Esophagus muscularis mucosa (tissue), 3 donors: ENCODE measurements at regions not wholly inside any gene's neighbourhood (a gene's known extent, or its start where the extent isn't known, plus 50 kb on each side); places are given as distances from the start of the nearest gene placed in this dataset.

Experiments used
- CTCF ChIP-seq, 3 experiments: fragments of 200-600 bp in 2 of 3; fragments of 450-650 bp in 1 of 3; sonication (generic) in 2 of 3; IDR thresholded peaks; one replicate each; pipeline ENCODE4 v1.5.1; 2017 to 2019; ENCODE audit warnings: antibody characterized with exemption in 3 of 3, mild to moderate bottlenecking in 2 of 3, moderate library complexity in 1 of 3
- POLR2AphosphoS5 ChIP-seq, 2 donors: sonication (generic); formaldehyde crosslinking; IDR thresholded peaks; one replicate each; pipeline ENCODE4 v1.6.1; 2017; ENCODE audit warnings: antibody characterized with exemption in 2 of 2

GRCh38 chrX:138791551-138791950 lies 80.0 kb upstream of the FGF13 start:
- no peak for TF ChIP-seq CTCF (IDR thresholded peaks at IDR 0.05)
- TF ChIP-seq POLR2AphosphoS5 (IDR thresholded peaks at IDR 0.05) = no peak
